GM21447 (cell line): ENCODE measurements at regions not wholly inside any gene's neighbourhood (a gene's known extent, or its start where the extent isn't known, plus 50 kb on each side); places are given as distances from the start of the nearest gene placed in this dataset.
"Not testable (repeated sequence)": the region's sequence is repeated elsewhere in the genome, so short reads cannot be mapped to it uniquely, and the experiment has no call there.

Experiments used
- ATAC-seq: cut with Tn5 transposase; IDR thresholded peaks from one replicate; pipeline ENCODE4 v1.9.1; 2021; ENCODE audit not compliant: unreplicated experiment

GRCh38 chr13:109293166-109293565, 493.2 kb downstream of the IRS2 start:
- ATAC-seq = no peak

GRCh38 chr13:109288151-109288709, 498.2 kb downstream of the IRS2 start:
- no peak for ATAC-seq

GRCh38 chr13:109287553-109287952, 498.8 kb downstream of the IRS2 start:
- ATAC-seq = no peak

GRCh38 chr13:109285586-109285985, 500.8 kb downstream of the IRS2 start:
- no peak for ATAC-seq

DNA sequence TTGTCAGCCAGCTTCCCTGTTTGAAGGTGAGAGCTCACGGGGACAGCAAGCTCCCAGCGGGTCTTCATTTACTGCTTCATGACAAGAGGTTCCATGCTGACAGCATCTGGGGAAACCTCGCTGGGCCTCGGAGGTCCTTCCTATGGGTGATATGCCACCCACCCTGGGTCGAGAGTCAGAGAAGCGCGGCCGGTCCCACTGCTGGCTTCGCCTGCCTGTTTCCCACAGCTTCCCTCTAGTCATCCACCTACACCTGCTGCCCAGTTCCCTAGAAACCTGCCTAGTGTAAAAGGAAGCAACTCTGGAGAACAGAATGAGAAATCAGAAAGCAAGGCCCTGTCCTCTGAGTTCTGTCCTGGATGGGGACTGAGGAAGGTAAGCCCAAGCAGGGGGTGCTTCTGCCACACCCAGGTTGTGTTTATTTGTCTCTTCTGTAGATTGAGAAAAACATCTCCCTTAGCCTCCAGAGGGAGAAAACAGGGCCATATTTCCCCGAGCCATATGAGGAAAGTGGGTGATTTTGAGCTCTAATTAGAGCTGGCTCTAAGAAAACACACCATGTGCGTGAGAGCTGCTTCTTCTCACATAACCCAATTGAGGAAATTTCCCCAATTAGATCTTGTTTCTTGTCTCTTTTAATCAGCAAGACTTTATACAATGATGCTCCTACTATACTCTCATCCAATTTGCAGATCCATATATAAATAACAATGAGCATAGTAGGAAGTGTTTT, 504.3 kb downstream of the IRS2 start:
- ATAC-seq = no peak

DNA sequence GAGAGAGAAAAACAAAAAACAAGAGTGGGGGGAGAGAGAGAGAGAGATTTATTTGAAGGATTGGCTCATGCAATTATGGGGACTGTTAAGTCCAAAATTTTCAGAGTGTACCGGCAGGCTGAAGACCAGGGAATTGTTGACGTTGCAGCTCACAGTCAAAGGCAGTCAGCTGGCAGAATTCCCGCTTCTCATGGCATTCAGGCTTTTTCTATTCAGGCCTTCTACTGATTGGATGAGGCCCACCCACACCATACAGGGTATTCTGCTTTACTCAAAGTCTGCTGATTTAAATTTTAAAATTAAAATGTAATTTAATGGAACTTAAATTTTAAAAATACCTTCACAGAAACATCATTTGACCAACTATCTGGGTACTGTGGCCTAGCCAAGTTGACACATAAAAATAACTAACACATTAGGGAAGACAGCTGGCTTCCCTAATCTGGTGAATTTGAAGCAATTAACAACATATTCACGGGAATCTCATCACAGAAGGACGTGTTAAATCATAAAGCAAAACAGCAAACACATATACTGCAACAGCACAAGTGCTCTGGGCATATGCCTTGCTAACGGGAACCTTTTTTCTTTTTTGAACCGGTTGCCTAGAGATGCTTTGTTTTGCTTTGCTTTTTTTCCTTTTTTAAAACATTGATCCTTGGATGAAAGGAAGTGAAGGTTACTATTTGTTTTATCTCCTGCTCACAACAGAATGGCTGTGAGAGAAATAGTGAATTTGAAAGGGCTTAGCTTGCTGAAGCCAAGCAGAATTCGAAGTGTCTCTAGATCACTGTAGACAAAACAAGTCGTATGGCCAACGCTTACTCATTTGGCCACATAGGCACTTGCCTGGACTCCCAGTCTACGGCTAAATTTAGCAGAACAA, 505.1 kb downstream of the IRS2 start:
- ATAC-seq = no peak

DNA sequence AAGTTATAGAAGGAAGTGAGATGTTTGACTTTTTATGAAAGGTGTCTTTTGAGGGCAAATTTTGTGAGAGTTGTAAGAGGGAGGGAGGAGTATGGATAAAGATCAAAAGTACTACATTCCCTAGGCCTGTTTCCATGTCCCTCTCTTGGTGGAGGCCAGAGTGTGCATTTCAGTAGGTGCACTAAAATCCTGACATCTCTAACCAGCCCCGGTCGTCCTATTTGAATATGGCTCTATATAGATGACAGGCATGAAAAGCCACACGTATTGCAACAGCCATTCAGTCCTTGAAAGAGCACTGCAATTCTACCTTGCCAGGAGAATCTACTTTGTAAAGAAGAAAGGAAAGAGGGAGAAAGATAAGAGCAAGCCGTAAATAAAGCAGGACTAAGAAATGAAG, 510.1 kb downstream of the IRS2 start:
- ATAC-seq = no peak

DNA sequence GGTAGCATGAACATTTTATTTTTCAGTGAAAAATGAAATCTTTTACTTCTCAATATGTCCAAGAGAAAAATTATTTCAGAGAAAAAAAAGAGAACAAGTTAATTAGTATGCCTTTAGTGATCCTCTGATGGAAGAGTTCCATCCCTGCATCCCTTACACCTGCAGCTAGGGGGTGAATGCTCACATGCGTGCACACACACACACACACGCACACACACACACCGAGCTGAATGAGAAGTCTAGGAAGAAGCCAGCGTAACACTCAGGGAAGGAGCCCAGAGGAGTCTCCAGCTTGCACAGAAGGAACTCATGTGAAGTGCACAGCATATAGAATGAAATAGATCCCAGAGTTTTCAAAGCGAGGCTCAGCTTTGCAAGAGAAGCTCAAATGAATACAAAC, 510.5 kb downstream of the IRS2 start:
- ATAC-seq = no peak

- no peak for ATAC-seq
Observed at GRCh38 chr13:109275139-109275745, 511.1 kb downstream of the IRS2 start.

DNA sequence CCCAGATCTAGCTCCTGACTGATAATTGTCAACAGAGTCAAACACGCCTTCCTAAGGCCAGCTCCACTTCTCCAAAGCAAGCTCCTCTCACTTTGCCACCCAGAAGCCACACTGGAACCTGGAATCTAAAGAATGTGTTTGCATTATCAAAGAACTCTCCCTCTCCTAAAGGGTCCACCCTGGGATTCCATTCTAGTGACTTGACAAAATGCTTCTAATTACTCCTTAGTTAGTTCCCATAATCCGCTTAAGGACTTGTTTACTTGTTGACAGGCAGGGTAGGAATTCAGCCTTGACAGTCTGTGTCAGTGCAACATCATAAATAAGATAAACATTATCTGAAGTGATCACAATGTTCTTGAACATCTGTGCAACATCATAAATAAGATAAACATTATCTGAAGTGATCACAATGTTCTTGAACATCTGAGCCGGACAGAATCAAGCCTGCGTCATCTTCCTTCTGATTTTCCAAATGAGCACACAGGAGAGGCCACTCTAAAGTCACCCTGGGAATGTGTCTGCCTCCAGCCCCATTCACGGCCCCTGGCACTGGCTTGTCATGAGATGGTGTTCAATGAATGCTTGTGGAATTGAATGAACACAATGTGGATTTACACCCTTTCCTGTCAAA, 512.1 kb downstream of the IRS2 start:
- ATAC-seq = no peak

GRCh38 chr13:109273326-109273751, 513.0 kb downstream of the IRS2 start:
- no peak for ATAC-seq

- no peak for ATAC-seq
Observed at GRCh38 chr13:109272595-109273325, 513.6 kb downstream of the IRS2 start.

DNA sequence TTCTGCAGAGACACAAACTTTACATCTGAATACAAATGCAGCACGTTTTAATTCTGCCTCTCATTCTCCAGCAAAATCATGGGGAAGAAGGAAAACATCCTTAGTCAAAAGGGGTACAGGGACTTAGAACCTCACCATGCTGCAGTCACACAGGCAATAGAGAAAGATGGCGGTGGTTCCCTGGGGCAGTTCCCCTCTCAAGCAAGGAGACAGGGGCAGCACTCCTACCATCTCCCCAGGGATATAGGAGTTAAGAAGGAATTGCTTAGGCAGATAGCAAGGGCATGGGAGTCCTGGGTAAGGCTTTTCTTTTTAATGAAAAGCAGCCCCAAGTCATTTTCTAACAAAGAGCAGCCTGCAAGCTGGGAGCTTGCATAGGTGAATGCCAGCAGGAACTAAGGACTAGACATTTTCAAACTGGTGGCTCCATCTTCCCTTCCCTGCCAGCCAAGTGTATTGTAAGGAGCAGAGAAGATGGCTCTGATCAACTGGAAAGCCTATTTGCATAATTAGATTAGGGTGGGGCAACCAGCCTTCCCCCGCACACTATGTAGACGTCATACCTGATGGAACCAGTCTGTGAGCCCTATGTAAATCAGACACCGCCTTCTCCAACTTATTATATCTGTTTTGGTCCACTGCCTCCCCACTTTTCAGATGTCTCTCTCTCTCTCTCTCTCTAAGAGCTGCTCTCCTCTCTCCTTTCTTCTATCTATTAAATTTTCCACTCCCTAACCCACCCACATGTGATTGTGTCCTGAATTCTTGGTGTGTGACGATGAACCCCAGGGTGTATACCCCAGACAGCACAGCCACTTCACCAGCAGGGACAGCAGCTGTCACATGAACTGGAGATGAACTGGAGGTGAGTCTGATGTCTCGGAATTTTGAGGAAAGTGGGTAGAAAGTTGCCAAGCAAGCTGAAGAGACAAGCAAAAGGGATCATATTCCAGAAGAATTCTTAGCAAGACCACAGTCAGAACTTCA, 514.5 kb downstream of the IRS2 start:
- ATAC-seq = no peak

DNA sequence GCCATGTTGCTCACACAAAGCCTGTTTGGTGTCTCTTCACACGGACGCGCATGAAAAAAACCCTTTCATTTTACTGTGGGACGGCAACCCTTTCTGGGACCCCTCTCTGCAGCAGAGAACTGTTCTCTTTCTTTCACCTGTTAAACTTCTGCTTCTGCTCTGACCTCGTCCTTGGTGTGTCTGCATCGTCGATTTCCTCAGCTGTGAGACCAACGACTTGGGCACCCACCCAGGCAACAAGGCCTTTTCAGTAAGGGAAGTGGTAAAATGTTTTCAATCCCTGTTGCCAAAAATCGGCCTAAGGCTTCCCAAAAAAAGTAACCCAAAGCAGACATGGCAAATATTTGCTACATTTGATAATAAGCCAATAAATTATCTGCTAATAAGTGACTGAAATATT, 515.3 kb downstream of the IRS2 start:
- no peak for ATAC-seq

GRCh38 chr13:109269381-109269780, 517.0 kb downstream of the IRS2 start:
- not testable (repeated sequence) for ATAC-seq

GRCh38 chr13:109268492-109268891, 517.9 kb downstream of the IRS2 start:
- not testable (repeated sequence) for ATAC-seq

- not testable (repeated sequence) for ATAC-seq
Observed at GRCh38 chr13:109267400-109267799, 519.0 kb downstream of the IRS2 start.

GRCh38 chr13:109265438-109265742, 521.0 kb downstream of the IRS2 start:
- not testable (repeated sequence) for ATAC-seq
